ENCODE measurements at regions not wholly inside any gene's neighbourhood (a gene's known extent, or its start where the extent isn't known, plus 50 kb on each side); places are given as distances from the start of the nearest gene placed in this dataset.

DNA sequence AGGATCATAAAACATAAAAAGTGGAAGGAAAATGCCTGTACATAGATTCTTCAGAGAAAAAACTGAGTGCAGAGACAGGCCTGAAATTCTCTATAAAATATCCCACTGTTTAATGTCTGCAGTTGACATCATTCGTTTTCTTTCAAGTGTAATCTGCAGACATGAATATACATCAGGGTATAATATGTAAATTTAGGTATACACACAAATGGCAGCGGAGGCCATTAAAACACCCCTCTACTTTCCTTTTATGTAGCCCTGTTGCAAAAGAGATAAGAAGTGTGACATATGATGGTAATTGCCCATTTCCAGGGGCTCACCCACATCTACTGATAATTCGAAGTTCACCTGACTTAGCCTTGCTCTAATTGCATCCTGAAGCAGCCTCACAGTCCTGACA is 164.3 kb downstream of the SLC24A2 start:
- TF ChIP-seq POLR2AphosphoS5 (IDR thresholded peaks at IDR 0.05; ENCODE audit: low read depth, low read length) (no peak), POLR2A (IDR thresholded peaks at IDR 0.05; ENCODE audit: low read depth, low read length) (no peak)
